HepG2 (cell line): ENCODE measurements at regions not wholly inside any gene's neighbourhood (a gene's known extent, or its start where the extent isn't known, plus 50 kb on each side); places are given as distances from the start of the nearest gene placed in this dataset.

Source experiments
- ATAC-seq: fragments of 200-7000 bp; cut with Tn5 transposase; 3 replicates; pipeline ENCODE4 v1.9.1; 2020; ENCODE audit warnings: mild to moderate bottlenecking, moderate library complexity
- BruUV-seq: library from RNA; stranded (reverse); fragments of 400-500 nt; replicated peaks from 2 replicates; lab custom pipeline; 2021; lab: Mats Ljungman, UMichigan
- CTCF ChIA-PET: fragments of 300-600 bp; formaldehyde crosslinking; extraction: SDS; loops from one replicate; lab custom pipeline; 2021; ENCODE audit warnings: low total read pairs, inconsistent platforms, low intra/inter-chr PET ratio; lab: Yijun Ruan, JAX
- POLR2A ChIA-PET: fragments of 350-600 bp; sonication (Branson Sonifier 250); formaldehyde crosslinking; loops from one replicate; lab custom pipeline; 2020; ENCODE audit warnings: antibody characterized with exemption, inconsistent platforms; lab: Yijun Ruan, JAX
- DNase-seq: peaks from one replicate; pipeline ENCODE4 v3.0.0-alpha.2; 2015; ENCODE audit warnings: low spot score
- FAIRE-seq: peaks from 3 replicates; lab custom pipeline; 2011; peaks lifted over from hg19 to GRCh38; lab: Jason Lieb, UNC
- H2AFZ ChIP-seq: one replicate; pipeline ENCODE4 v1.6.1; 2011; ENCODE audit warnings: low read length, inconsistent platforms
- H3K27ac ChIP-seq: fragments of 300-600 bp; 3 replicates; pipeline ENCODE4 v1.8.0; 2011; ENCODE audit warnings: mixed run types, mild to moderate bottlenecking, mixed read lengths, low read length, inconsistent platforms; ENCODE audit not compliant: insufficient read depth; ENCODE audit errors: extremely low read length
- H3K27me3 ChIP-seq, 2 experiments: fragments of 200-600 bp in 1 of 2; 2 replicates in 1 of 2; 3 replicates in 1 of 2; pipeline versions ENCODE4 v1.6.0 to v1.8.0; 2011; ENCODE audit warnings: low read length in 2 of 2, mild to moderate bottlenecking in 2 of 2, moderate library complexity in 2 of 2, inconsistent platforms in 1 of 2; ENCODE audit not compliant: insufficient read depth in 2 of 2, control insufficient read depth in 1 of 2
- H3K36me3 ChIP-seq, 2 experiments: fragments of 200-600 bp in 1 of 2; replicated peaks in 1 of 2; 2 replicates in 1 of 2; 3 replicates in 1 of 2; pipeline versions ENCODE4 v1.5.1 to v1.8.0; 2011; ENCODE audit warnings: low read length in 2 of 2, inconsistent platforms in 1 of 2; ENCODE audit not compliant: insufficient read depth in 2 of 2, control insufficient read depth in 1 of 2
- H3K4me1 ChIP-seq: 2 replicates; pipeline ENCODE4 v1.5.1; 2012; ENCODE audit warnings: low read length, inconsistent platforms; ENCODE audit not compliant: insufficient read depth
- H3K4me2 ChIP-seq: 2 replicates; pipeline ENCODE4 v1.6.0; 2011; ENCODE audit warnings: low read depth, low read length, inconsistent platforms
- H3K4me3 ChIP-seq, 3 experiments: fragments of 200-600 bp in 1 of 3; sonication (generic), shearing (Covaris generic) in 1 of 3; replicated peaks in 1 of 3; 2 replicates each; pipeline ENCODE4 v1.5.1; 2011 to 2016; ENCODE audit warnings: low read length in 3 of 3, inconsistent platforms in 2 of 3, low read depth in 2 of 3, mild to moderate bottlenecking in 2 of 3, control low read depth in 1 of 3, mixed read lengths in 1 of 3; ENCODE audit not compliant: insufficient read depth in 1 of 3
- H3K79me2 ChIP-seq: one replicate; pipeline ENCODE4 v1.6.1; 2011; ENCODE audit warnings: low read length, inconsistent platforms; ENCODE audit not compliant: insufficient read depth
- H3K9ac ChIP-seq: 2 replicates; pipeline ENCODE4 v1.6.0; 2011; ENCODE audit warnings: mild to moderate bottlenecking, low read depth, low read length, inconsistent platforms; ENCODE audit not compliant: insufficient read depth
- H3K9me3 ChIP-seq: 2 replicates; pipeline ENCODE4 v1.5.1; 2012; ENCODE audit warnings: mild to moderate bottlenecking, low read length
- H4K20me1 ChIP-seq: 2 replicates; pipeline ENCODE4 v1.6.0; 2011; ENCODE audit warnings: inconsistent platforms, mild to moderate bottlenecking, low read length, moderate library complexity; ENCODE audit not compliant: insufficient read depth
- ARNTL ChIP-seq: sonication (generic); formaldehyde crosslinking; IDR thresholded peaks from 2 replicates; pipeline ENCODE4 v1.4.0; 2020; ENCODE audit warnings: mild to moderate bottlenecking, missing genetic modification reagents
- ATF6 ChIP-seq: sonication (generic); formaldehyde crosslinking; conservative IDR thresholded peaks from 2 replicates; pipeline ENCODE4 v1.4.0; 2020; ENCODE audit warnings: missing genetic modification reagents
- ISL2 ChIP-seq: sonication (generic); formaldehyde crosslinking; IDR thresholded peaks from 2 replicates; pipeline ENCODE4 v1.5.0; 2020; ENCODE audit warnings: missing genetic modification reagents
- JDP2 ChIP-seq: sonication (generic); formaldehyde crosslinking; IDR thresholded peaks from 2 replicates; pipeline ENCODE4 v1.8.1; 2022; ENCODE audit warnings: missing genetic modification reagents, borderline replicate concordance
- KDM6A ChIP-seq: IDR thresholded peaks from 2 replicates; pipeline ENCODE4 v1.6.1; 2016; ENCODE audit warnings: low read depth
- MAFF ChIP-seq: IDR thresholded peaks from 2 replicates; pipeline ENCODE4 v1.6.1; 2011; ENCODE audit warnings: low read depth, low read length, improper control_type of control experiment
- NFE2L1 ChIP-seq: sonication (generic); formaldehyde crosslinking; IDR thresholded peaks from 2 replicates; pipeline ENCODE4 v1.4.0; 2020; ENCODE audit warnings: missing genetic modification reagents, mild to moderate bottlenecking, borderline replicate concordance
- SATB2 ChIP-seq: sonication (generic); formaldehyde crosslinking; IDR thresholded peaks from 2 replicates; pipeline ENCODE4 v1.5.0; 2020; ENCODE audit warnings: missing genetic modification reagents
- TAF15 ChIP-seq: fragments of 200-400 bp; formaldehyde crosslinking; IDR thresholded peaks from one replicate; pipeline ENCODE4 v1.6.1; 2018; ENCODE audit warnings: mild to moderate bottlenecking, low read depth, low read length; ENCODE audit not compliant: poor library complexity, severe bottlenecking
- ZNF558 ChIP-seq: sonication (generic); formaldehyde crosslinking; IDR thresholded peaks from 2 replicates; pipeline ENCODE4 v1.9.0; 2022; ENCODE audit warnings: mild to moderate bottlenecking, missing genetic modification reagents, borderline replicate concordance
- ZNF639 ChIP-seq: conservative IDR thresholded peaks from 2 replicates; pipeline ENCODE4 v1.6.1; 2018; ENCODE audit warnings: missing genetic modification reagents
- ZNF766 ChIP-seq: sonication (generic); formaldehyde crosslinking; IDR thresholded peaks from 2 replicates; pipeline ENCODE4 v1.5.0; 2020; ENCODE audit warnings: missing genetic modification reagents, borderline replicate concordance
- WGBS: methylation state at CpG from one replicate; pipeline ENCODE4 v1.1.6; 2017; ENCODE audit warnings: low lambda C conversion rate; 5-methylcytosine and 5-hydroxymethylcytosine counted together
- in situ Hi-C: cut with HindIII; loops from 2 replicates; pipeline ENCODE4 v1.10.0; 2017; ENCODE audit warnings: low pct_unique_long_range_greater_than_20kb; ENCODE audit not compliant: extremely low pct_ligation_motif_present
- intact Hi-C: fragments of 100-400 bp; cut with micrococcal nuclease; formaldehyde crosslinking; loops from one replicate; pipeline ENCODE4 v1.10.0; 2022; ENCODE audit not compliant: unreplicated experiment

GRCh38 chr2:116467243-116467642 lies 1347.2 kb upstream of the DDX18 start (continued):
- TF ChIP-seq ATF6 (CRISPR knock-in tag), result no peak
- TF ChIP-seq ISL2 (CRISPR knock-in tag), result no peak
- TF ChIP-seq ZNF766, result no peak
- TF ChIP-seq ARNTL (CRISPR knock-in tag), result no peak
- no peak for TF ChIP-seq ZNF558 (CRISPR knock-in tag)
- TF ChIP-seq KDM6A, result no peak
- TF ChIP-seq JDP2 (CRISPR knock-in tag), result no peak
- no peak for TF ChIP-seq TAF15

- DNase-seq (no peak), FAIRE-seq (no peak), ATAC-seq (no peak)
- intact Hi-C loops (loop anchor here (10.0 kb wide), 1 partner anchor 948 kb away; no protein-coding TSS in a partner anchor), in situ Hi-C loops (no loop called here)
- Histone ChIP-seq H3K9ac (no peak overlapping the region), H3K79me2 (no peaks in the 10 kb centered on the region), H2AFZ (no peak overlapping the region), H3K4me3 (no peak overlapping the region), H3K4me2 (no peak overlapping the region), H3K36me3 (no peaks in the 10 kb centered on the region), H3K4me1 (no peaks in the 10 kb centered on the region), H3K27ac (no peak overlapping the region), H4K20me1 (no peaks in the 10 kb centered on the region), H3K27me3 (no peaks in the 10 kb centered on the region), H3K9me3 (peaks cover 89% of the 10 kb centered on the region)
- POLR2A ChIA-PET, result no interaction called here
- 13% methylated on average over 3 of the region's 3 CpGs for WGBS
- no TSS peak for BruUV-seq
- CTCF ChIA-PET, result no interaction called here
- TF ChIP-seq ZNF639 (CRISPR knock-in tag), result no peak
- no peak for TF ChIP-seq MAFF
- no peak for TF ChIP-seq SATB2 (CRISPR knock-in tag)
- no peak for TF ChIP-seq NFE2L1 (CRISPR knock-in tag)
Measured at GRCh38 chr2:116477229-116477628, 1337.3 kb upstream of the DDX18 start.
